ENCODE measurements at regions not wholly inside any gene's neighbourhood (a gene's known extent, or its start where the extent isn't known, plus 50 kb on each side); places are given as distances from the start of the nearest gene placed in this dataset.

- TF ChIP-seq CTCF (IDR thresholded peaks at IDR 0.05) (no peak), POLR2A (IDR thresholded peaks at IDR 0.05) (no peak)
Observed at GRCh38 chr2:235171550-235172031, 219.8 kb downstream of the SH3BP4 start.
